Adipocyte (in vitro differentiated cells): ENCODE measurements at regions not wholly inside any gene's neighbourhood (a gene's known extent, or its start where the extent isn't known, plus 50 kb on each side); places are given as distances from the start of the nearest gene placed in this dataset.

Experiments
- DNase-seq: peaks from one replicate; pipeline ENCODE4 v3.0.0-alpha.2; 2015; ENCODE audit warnings: low read depth
- H3K27me3 ChIP-seq: replicated peaks from 2 replicates; pipeline ENCODE4 v1.7.0; 2013; ENCODE audit warnings: mild to moderate bottlenecking, low read length, moderate library complexity; ENCODE audit not compliant: control insufficient read depth, insufficient read depth
- H3K36me3 ChIP-seq: 2 replicates; pipeline ENCODE4 v1.7.0; 2013; ENCODE audit warnings: low read length, mild to moderate bottlenecking, moderate library complexity; ENCODE audit not compliant: control insufficient read depth, insufficient read depth, severe bottlenecking
- H3K4me1 ChIP-seq: 2 replicates; pipeline ENCODE4 v1.7.0; 2013; ENCODE audit warnings: mild to moderate bottlenecking, low read length, moderate library complexity; ENCODE audit not compliant: control insufficient read depth, insufficient read depth
- H3K4me3 ChIP-seq: 2 replicates; pipeline ENCODE4 v1.7.0; 2013; ENCODE audit warnings: mild to moderate bottlenecking, low read length, moderate library complexity
- H3K9ac ChIP-seq: 2 replicates; pipeline ENCODE4 v1.7.0; 2013; ENCODE audit warnings: mild to moderate bottlenecking, low read length, moderate library complexity
- H3K9me3 ChIP-seq: 2 replicates; pipeline ENCODE4 v1.7.0; 2013; ENCODE audit warnings: mild to moderate bottlenecking, low read length, moderate library complexity; ENCODE audit not compliant: control insufficient read depth

- DNase-seq, result no peak
- Histone ChIP-seq H3K4me3 (no peak overlapping the region), H3K9me3 (no peaks in the 10 kb centered on the region), H3K9ac (no peak overlapping the region), H3K4me1 (no peaks in the 10 kb centered on the region), H3K27me3 (no peaks in the 10 kb centered on the region), H3K36me3 (no peaks in the 10 kb centered on the region)
These were observed 201.3 kb upstream of the RASSF8 start for GRCh38 chr12:25757037-25757665.

- H3K36me3 ChIP-seq, result no peaks in the 10 kb centered on the region
- no peak overlapping the region for H3K4me3 ChIP-seq
- H3K9me3 ChIP-seq, result no peaks in the 10 kb centered on the region
- no peak overlapping the region for H3K9ac ChIP-seq
- no peaks in the 10 kb centered on the region for H3K27me3 ChIP-seq
- peak; percentile 31 for DNase-seq
- no peaks in the 10 kb centered on the region for H3K4me1 ChIP-seq
These were observed 198.7 kb upstream of the RASSF8 start for GRCh38 chr12:25759752-25760151.

DNA sequence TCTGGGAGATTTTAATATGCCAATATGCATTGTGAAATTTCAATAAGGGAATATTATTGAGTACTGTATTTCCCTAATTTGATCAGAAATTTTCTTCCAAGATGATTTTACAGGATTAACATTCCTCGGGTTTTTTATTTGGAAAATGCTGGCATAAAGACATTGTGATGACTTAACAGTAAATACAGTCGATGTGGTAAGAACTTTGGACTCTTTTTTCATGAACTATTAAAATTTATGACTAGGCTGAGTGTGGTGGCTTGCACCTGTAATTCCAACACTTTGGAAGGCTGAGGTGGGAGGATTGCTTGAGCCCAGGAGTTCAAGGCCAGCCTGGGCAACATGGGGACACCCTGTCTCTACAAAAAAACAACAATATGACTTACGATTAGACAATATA is 197.1 kb upstream of the RASSF8 start:
- Histone ChIP-seq H3K27me3 (no peaks in the 10 kb centered on the region), H3K4me3 (no peak overlapping the region), H3K36me3 (no peaks in the 10 kb centered on the region), H3K9me3 (no peaks in the 10 kb centered on the region), H3K9ac (no peak overlapping the region), H3K4me1 (no peaks in the 10 kb centered on the region)
- no peak for DNase-seq

GRCh38 chr12:25764409-25764808 is 194.1 kb upstream of the RASSF8 start:
- no peaks in the 10 kb centered on the region for H3K9me3 ChIP-seq
- H3K27me3 ChIP-seq, result no peaks in the 10 kb centered on the region
- DNase-seq, result no peak
- no peak overlapping the region for H3K4me3 ChIP-seq
- H3K4me1 ChIP-seq, result peaks cover 18% of the 10 kb centered on the region
- no peaks in the 10 kb centered on the region for H3K36me3 ChIP-seq
- H3K9ac ChIP-seq, result no peak overlapping the region

- Histone ChIP-seq H3K9ac (no peak overlapping the region), H3K9me3 (no peaks in the 10 kb centered on the region), H3K4me3 (no peak overlapping the region), H3K4me1 (peaks cover 21% of the 10 kb centered on the region), H3K36me3 (no peaks in the 10 kb centered on the region), H3K27me3 (no peaks in the 10 kb centered on the region)
- DNase-seq, result peak; percentile 44
These were observed 193.6 kb upstream of the RASSF8 start for GRCh38 chr12:25764892-25765291.

- no peak overlapping the region for H3K9ac ChIP-seq
- H3K36me3 ChIP-seq, result no peaks in the 10 kb centered on the region
- peak; percentile 81 for DNase-seq
- H3K4me3 ChIP-seq, result no peak overlapping the region
- no peaks in the 10 kb centered on the region for H3K9me3 ChIP-seq
- peaks cover 29% of the 10 kb centered on the region for H3K4me1 ChIP-seq
- no peaks in the 10 kb centered on the region for H3K27me3 ChIP-seq
These were observed 190.9 kb upstream of the RASSF8 start for GRCh38 chr12:25767606-25768005.

- no peaks in the 10 kb centered on the region for H3K9me3 ChIP-seq
These were observed 190.3 kb upstream of the RASSF8 start for GRCh38 chr12:25768151-25768550.

GRCh38 chr12:25769082-25769945 is 189.2 kb upstream of the RASSF8 start:
- H3K9ac ChIP-seq, result no peak overlapping the region
- peak; percentile 84 for DNase-seq
- H3K4me1 ChIP-seq, result peaks cover 29% of the 10 kb centered on the region
- no peaks in the 10 kb centered on the region for H3K36me3 ChIP-seq
- H3K9me3 ChIP-seq, result no peaks in the 10 kb centered on the region
- H3K4me3 ChIP-seq, result no peak overlapping the region
- H3K27me3 ChIP-seq, result no peaks in the 10 kb centered on the region

More at GRCh38 chr12:25768151-25768550, 190.3 kb upstream of the RASSF8 start:
- Histone ChIP-seq H3K36me3 (no peaks in the 10 kb centered on the region), H3K9ac (no peak overlapping the region), H3K27me3 (no peaks in the 10 kb centered on the region), H3K4me3 (no peak overlapping the region), H3K4me1 (peaks cover 29% of the 10 kb centered on the region)
- DNase-seq, result no peak

DNA sequence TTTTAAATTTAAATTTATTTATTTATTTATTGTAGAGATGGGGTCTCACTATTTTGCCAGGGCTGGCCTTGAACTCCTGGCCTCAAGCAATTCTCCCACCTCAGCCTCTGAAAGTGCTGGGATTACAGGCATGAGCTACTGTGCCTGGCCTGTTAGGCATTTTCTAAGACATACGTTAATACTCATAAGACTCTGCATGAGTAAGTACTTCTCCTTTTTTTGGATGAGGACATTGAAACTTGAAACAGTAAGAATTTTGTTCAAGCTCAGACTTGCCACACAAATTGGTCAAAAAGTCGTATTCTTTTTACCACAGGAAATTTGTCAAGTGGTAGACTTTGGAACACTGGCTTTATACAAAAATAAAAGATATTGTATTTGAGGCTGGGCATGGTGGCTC is 187.4 kb upstream of the RASSF8 start:
- Histone ChIP-seq H3K9ac (no peak overlapping the region), H3K4me3 (no peak overlapping the region), H3K27me3 (no peaks in the 10 kb centered on the region), H3K4me1 (peaks cover 35% of the 10 kb centered on the region), H3K9me3 (no peaks in the 10 kb centered on the region), H3K36me3 (no peaks in the 10 kb centered on the region)
- peak; percentile 70 for DNase-seq

GRCh38 chr12:25771476-25771875 is 187.0 kb upstream of the RASSF8 start:
- Histone ChIP-seq H3K9ac (no peak overlapping the region), H3K4me1 (peaks cover 38% of the 10 kb centered on the region), H3K9me3 (no peaks in the 10 kb centered on the region), H3K4me3 (no peak overlapping the region), H3K27me3 (no peaks in the 10 kb centered on the region), H3K36me3 (no peaks in the 10 kb centered on the region)
- no peak for DNase-seq

DNA sequence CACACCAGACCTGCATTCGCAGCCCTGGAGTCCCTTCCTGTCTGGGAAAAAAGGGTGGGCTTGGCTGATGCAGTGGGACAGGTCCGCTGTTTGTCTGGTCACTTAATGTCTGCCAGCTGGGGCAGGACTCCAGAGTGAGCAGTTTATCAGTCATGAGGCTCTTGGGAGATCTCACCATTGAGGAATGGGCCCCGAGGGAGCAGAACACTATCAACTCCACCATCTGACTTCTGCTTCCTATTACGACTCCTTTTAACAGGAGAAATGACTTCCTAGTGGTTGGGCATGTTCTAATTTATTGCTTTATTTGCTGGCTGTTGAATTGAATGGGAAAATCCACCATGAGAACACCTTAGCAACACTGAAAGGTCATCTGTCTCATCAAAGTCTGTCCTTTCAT is 182.5 kb upstream of the RASSF8 start:
- no peak overlapping the region for H3K4me3 ChIP-seq
- H3K4me1 ChIP-seq, result peaks cover 18% of the 10 kb centered on the region
- peak; percentile 45 for DNase-seq

More for the DNA sequence above, 182.5 kb upstream of the RASSF8 start:
- Histone ChIP-seq H3K36me3 (no peaks in the 10 kb centered on the region), H3K27me3 (no peaks in the 10 kb centered on the region), H3K9ac (no peak overlapping the region), H3K9me3 (no peaks in the 10 kb centered on the region)
